GM06990 (cell line): ENCODE measurements at regions not wholly inside any gene's neighbourhood (a gene's known extent, or its start where the extent isn't known, plus 50 kb on each side); places are given as distances from the start of the nearest gene placed in this dataset.
"Not testable (repeated sequence)": the region's sequence is repeated elsewhere in the genome, so short reads cannot be mapped to it uniquely, and the experiment has no call there.

ENCODE experiments used
- DNase-seq: peaks from one replicate; pipeline ENCODE4 v3.0.0-alpha.2; 2011; ENCODE audit not compliant: insufficient read length; ENCODE audit errors: extremely low read depth
- H3K27me3 ChIP-seq: replicated peaks from 2 replicates; pipeline ENCODE4 v1.6.0; 2011; ENCODE audit warnings: low read length; ENCODE audit not compliant: control insufficient read depth, insufficient read depth
- H3K36me3 ChIP-seq: 2 replicates; pipeline ENCODE4 v1.5.1; 2011; ENCODE audit warnings: low read length; ENCODE audit not compliant: control insufficient read depth, insufficient read depth
- H3K4me3 ChIP-seq: replicated peaks from 2 replicates; pipeline ENCODE4 v1.5.1; 2011; ENCODE audit warnings: low read depth, mild to moderate bottlenecking, control low read depth, low read length
- CTCF ChIP-seq: IDR thresholded peaks from 2 replicates; pipeline ENCODE4 v1.5.1; 2011; ENCODE audit warnings: low read length, control low read depth, mild to moderate bottlenecking, inconsistent platforms; ENCODE audit not compliant: insufficient read depth, poor library complexity, severe bottlenecking

DNA sequence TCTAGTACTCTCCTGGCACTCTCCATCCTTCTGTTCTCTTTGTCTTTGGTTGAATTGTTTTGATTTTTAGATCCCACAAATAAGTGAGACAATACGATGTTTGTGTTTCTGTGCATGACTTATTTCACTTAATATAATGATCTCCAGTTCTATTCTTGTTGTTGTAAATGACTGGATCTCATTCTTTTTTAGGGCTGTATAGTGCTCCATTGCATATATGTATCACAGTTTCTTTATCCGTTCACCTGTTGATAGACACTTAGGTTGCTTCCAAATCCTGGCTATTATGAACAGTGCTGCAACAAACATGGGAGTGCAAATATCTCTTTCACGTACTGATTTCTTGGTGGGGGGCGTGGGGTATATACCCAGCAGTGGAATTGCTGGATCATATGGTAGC, 245.0 kb downstream of the ADCYAP1 start:
- no peak for TF ChIP-seq CTCF
- Histone ChIP-seq H3K4me3 (no peak overlapping the region), H3K27me3 (no peaks in the 10 kb centered on the region), H3K36me3 (no peaks in the 10 kb centered on the region)
- DNase-seq = no peak

GRCh38 chr18:1150344-1150743, 245.7 kb downstream of the ADCYAP1 start:
- no peak for DNase-seq
- TF ChIP-seq CTCF = no peak

GRCh38 chr18:1152958-1153357, 248.3 kb downstream of the ADCYAP1 start:
- H3K27me3 ChIP-seq, H3K4me3 ChIP-seq, DNase-seq, H3K36me3 ChIP-seq: not testable (repeated sequence)

More at GRCh38 chr18:1150344-1150743, 245.7 kb downstream of the ADCYAP1 start:
- no peak overlapping the region for H3K4me3 ChIP-seq
- H3K36me3 ChIP-seq = no peaks in the 10 kb centered on the region
- H3K27me3 ChIP-seq = no peaks in the 10 kb centered on the region

DNA sequence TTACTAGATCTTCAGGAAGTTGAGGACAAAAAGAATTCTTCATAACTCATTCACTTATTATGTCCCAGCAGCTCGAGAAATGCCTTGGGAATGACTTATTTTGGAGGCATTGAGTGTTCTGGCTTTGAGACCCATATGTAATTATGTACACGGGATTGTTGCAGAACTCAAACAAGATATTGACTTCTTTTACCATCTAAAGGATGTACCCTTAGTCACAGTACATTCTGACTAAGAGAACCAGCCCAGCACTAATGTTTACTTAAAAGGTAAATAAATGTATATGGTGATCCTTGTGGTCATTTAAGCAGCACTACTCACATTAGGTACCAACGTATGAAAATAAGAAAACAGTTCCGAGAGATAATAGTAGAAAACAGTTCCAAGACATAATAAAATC, 268.9 kb downstream of the ADCYAP1 start:
- no peak for DNase-seq
- no peaks in the 10 kb centered on the region for H3K36me3 ChIP-seq
- no peak for TF ChIP-seq CTCF
- H3K27me3 ChIP-seq = no peaks in the 10 kb centered on the region; the same call in 1 of the 2 replicates
- H3K4me3 ChIP-seq = no peak overlapping the region

DNA sequence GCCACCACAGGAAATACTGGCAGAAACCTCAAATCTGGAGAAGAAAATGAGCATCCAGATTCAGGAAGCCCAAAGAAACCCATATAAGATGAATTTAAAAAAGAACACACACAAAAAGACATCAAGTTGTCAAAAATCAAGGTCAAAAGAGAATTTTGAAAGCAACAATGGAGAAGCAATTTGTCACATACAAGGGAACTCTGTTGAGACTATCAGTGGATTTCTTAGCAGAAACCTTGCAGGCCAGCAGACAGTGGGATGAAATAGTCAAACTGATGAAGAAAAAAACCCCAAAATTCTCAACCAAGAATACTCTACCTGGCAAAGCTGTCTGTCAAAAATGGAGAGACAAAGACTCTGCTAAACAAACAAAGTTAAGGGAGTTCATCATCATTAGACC, 272.6 kb downstream of the ADCYAP1 start:
- Histone ChIP-seq H3K4me3 (no peak overlapping the region), H3K27me3 (no peaks in the 10 kb centered on the region; the same call in 1 of the 2 replicates), H3K36me3 (no peaks in the 10 kb centered on the region)
- DNase-seq = no peak
- TF ChIP-seq CTCF = no peak

DNA sequence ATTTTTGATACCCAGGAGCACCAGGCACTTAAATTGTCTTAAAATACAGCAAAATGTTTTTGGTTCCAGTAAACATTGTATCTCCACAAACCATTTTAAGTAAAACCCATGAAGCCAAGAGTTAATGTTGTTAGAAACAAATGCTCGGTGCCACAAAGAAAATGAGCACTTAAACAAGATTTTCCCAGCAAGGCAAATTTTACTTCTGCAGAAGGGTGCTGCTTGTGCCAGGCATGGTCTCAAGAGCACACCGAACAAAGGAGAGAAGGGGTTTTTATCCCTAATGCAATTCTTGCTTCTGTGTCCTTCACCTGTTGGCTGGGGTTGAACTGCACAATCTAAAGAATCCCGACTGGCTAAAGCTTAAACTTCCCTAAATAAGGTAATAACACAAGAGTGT, 286.7 kb downstream of the ADCYAP1 start:
- no peaks in the 10 kb centered on the region for H3K27me3 ChIP-seq
- no peak for TF ChIP-seq CTCF
- H3K36me3 ChIP-seq = no peaks in the 10 kb centered on the region
- DNase-seq = no peak
- no peak overlapping the region for H3K4me3 ChIP-seq
